DMS 273 (cell line): ENCODE measurements at regions not wholly inside any gene's neighbourhood (a gene's known extent, or its start where the extent isn't known, plus 50 kb on each side); places are given as distances from the start of the nearest gene placed in this dataset.
"Not testable (repeated sequence)": the region's sequence is repeated elsewhere in the genome, so short reads cannot be mapped to it uniquely, and the experiment has no call there.

Source experiments
- DNase-seq: peaks from one replicate; lab custom pipeline; 2025; ENCODE audit not compliant: unreplicated experiment; lab: John Stamatoyannopoulos, UW

GRCh38 chr3:102034639-102035451, 185.5 kb downstream of the NFKBIZ start:
- no peak for DNase-seq

- no peak for DNase-seq
These were observed 186.7 kb downstream of the NFKBIZ start for GRCh38 chr3:102036017-102036416.

- no peak for DNase-seq
These were observed 187.2 kb downstream of the NFKBIZ start for GRCh38 chr3:102036472-102036871.

GRCh38 chr3:102037209-102037608, 187.9 kb downstream of the NFKBIZ start:
- no peak for DNase-seq

GRCh38 chr3:102037791-102038190, 188.5 kb downstream of the NFKBIZ start:
- no peak for DNase-seq

GRCh38 chr3:102038477-102039142, 189.3 kb downstream of the NFKBIZ start:
- no peak for DNase-seq

GRCh38 chr3:102040144-102040543, 190.8 kb downstream of the NFKBIZ start:
- DNase-seq, result not testable (repeated sequence)

- no peak for DNase-seq
These were observed 204.2 kb downstream of the NFKBIZ start for GRCh38 chr3:102053375-102053989.

- no peak for DNase-seq
These were observed 205.3 kb downstream of the NFKBIZ start for GRCh38 chr3:102054543-102055080.

GRCh38 chr3:102057781-102058421, 208.6 kb downstream of the NFKBIZ start:
- DNase-seq, result no peak

GRCh38 chr3:102059145-102059943, 210.0 kb downstream of the NFKBIZ start:
- no peak for DNase-seq

- peak; percentile 7 for DNase-seq
These were observed 211.5 kb downstream of the NFKBIZ start for GRCh38 chr3:102060814-102061213.

- no peak for DNase-seq
These were observed 214.3 kb downstream of the NFKBIZ start for GRCh38 chr3:102063572-102063971.

- no peak for DNase-seq
These were observed 217.2 kb downstream of the NFKBIZ start for GRCh38 chr3:102066470-102066869.

GRCh38 chr3:102068327-102068726, 219.0 kb downstream of the NFKBIZ start:
- DNase-seq, result no peak

GRCh38 chr3:102068736-102069135, 219.4 kb downstream of the NFKBIZ start:
- DNase-seq, result no peak

GRCh38 chr3:102069211-102069662, 219.9 kb downstream of the NFKBIZ start:
- no peak for DNase-seq

GRCh38 chr3:102074946-102075345, 225.6 kb downstream of the NFKBIZ start:
- DNase-seq, result peak; percentile 86

- no peak for DNase-seq
These were observed 229.1 kb downstream of the NFKBIZ start for GRCh38 chr3:102078401-102078800.
